ENCODE measurements at regions not wholly inside any gene's neighbourhood (a gene's known extent, or its start where the extent isn't known, plus 50 kb on each side); places are given as distances from the start of the nearest gene placed in this dataset.

- Mint-ChIP-seq H3K4me3 (no peak overlapping the region), H3K9me3 (peaks cover 0 to 3% (median 0%) of the 10 kb centered on the region in 6 donors), H3K36me3 (peaks cover 0 to 4% (median 4%) of the 10 kb centered on the region in 3 donors), H3K4me1 (peaks cover 0 to 6% of the 10 kb centered on the region in 2 donors), H3K27ac (no peak overlapping the region), H3K27me3 (ENCODE audit: low read depth in 3 of 3) (peaks cover 5 to 24% (median 17%) of the 10 kb centered on the region in 3 donors)
- no peak for DNase-seq
These were observed 75.0 kb downstream of the MYCN start for GRCh38 chr2:16015210-16015902.

- H3K9me3 Mint-ChIP-seq: peaks cover 0 to 3% (median 0%) of the 10 kb centered on the region in 6 donors
- peaks cover 5 to 24% (median 17%) of the 10 kb centered on the region in 3 donors for H3K27me3 Mint-ChIP-seq (ENCODE audit: low read depth in 3 of 3)
- no peak overlapping the region for H3K27ac Mint-ChIP-seq
- no peak for DNase-seq
- peaks cover 0 to 4% (median 4%) of the 10 kb centered on the region in 3 donors for H3K36me3 Mint-ChIP-seq
- no peak overlapping the region for H3K4me3 Mint-ChIP-seq
- H3K4me1 Mint-ChIP-seq: peaks cover 0 to 6% of the 10 kb centered on the region in 2 donors
These were observed 74.5 kb downstream of the MYCN start for GRCh38 chr2:16014802-16015201.

- H3K4me3 Mint-ChIP-seq: no peak overlapping the region
- peaks cover 0 to 4% (median 4%) of the 10 kb centered on the region in 3 donors for H3K36me3 Mint-ChIP-seq
- peaks cover 5 to 24% (median 17%) of the 10 kb centered on the region in 3 donors for H3K27me3 Mint-ChIP-seq (ENCODE audit: low read depth in 3 of 3)
- H3K9me3 Mint-ChIP-seq: peaks cover 0 to 3% (median 0%) of the 10 kb centered on the region in 6 donors
- peak overlapping the region in 1 of 6 donors; percentile 26 for H3K27ac Mint-ChIP-seq
- peaks cover 0 to 6% of the 10 kb centered on the region in 2 donors for H3K4me1 Mint-ChIP-seq
- DNase-seq: no peak
These were observed 73.9 kb downstream of the MYCN start for GRCh38 chr2:16014041-16014787.

- peaks cover 0 to 4% (median 4%) of the 10 kb centered on the region in 3 donors for H3K36me3 Mint-ChIP-seq
- H3K4me1 Mint-ChIP-seq: peaks cover 0 to 6% of the 10 kb centered on the region in 2 donors
- no peak overlapping the region for H3K27ac Mint-ChIP-seq
- H3K9me3 Mint-ChIP-seq: peaks cover 0 to 3% (median 0%) of the 10 kb centered on the region in 6 donors
- no peak overlapping the region for H3K4me3 Mint-ChIP-seq
- no peak for DNase-seq
- H3K27me3 Mint-ChIP-seq (ENCODE audit: low read depth in 3 of 3): peaks cover 5 to 24% (median 14%) of the 10 kb centered on the region in 3 donors
These were observed 73.1 kb downstream of the MYCN start for GRCh38 chr2:16013359-16013911.

GRCh38 chr2:16012626-16013358 lies 72.4 kb downstream of the MYCN start:
- Mint-ChIP-seq H3K4me1 (peaks cover 0 to 6% of the 10 kb centered on the region in 2 donors), H3K27ac (no peak overlapping the region), H3K9me3 (peaks cover 0 to 3% (median 0%) of the 10 kb centered on the region in 6 donors), H3K36me3 (peaks cover 0 to 4% (median 4%) of the 10 kb centered on the region in 3 donors), H3K27me3 (ENCODE audit: low read depth in 3 of 3) (peaks cover 5 to 22% (median 14%) of the 10 kb centered on the region in 3 donors), H3K4me3 (no peak overlapping the region)
- DNase-seq: no peak

- peaks cover 0 to 6% of the 10 kb centered on the region in 2 donors for H3K4me1 Mint-ChIP-seq
- peaks cover 4 to 22% (median 10%) of the 10 kb centered on the region in 3 donors for H3K27me3 Mint-ChIP-seq (ENCODE audit: low read depth in 3 of 3)
- DNase-seq: no peak
- no peak overlapping the region for H3K4me3 Mint-ChIP-seq
- peaks cover 0 to 5% (median 0%) of the 10 kb centered on the region in 6 donors for H3K9me3 Mint-ChIP-seq
- no peak overlapping the region for H3K27ac Mint-ChIP-seq
- peaks cover 0 to 4% (median 4%) of the 10 kb centered on the region in 3 donors for H3K36me3 Mint-ChIP-seq
These were observed 71.8 kb downstream of the MYCN start for GRCh38 chr2:16012029-16012596.

- peaks cover 0 to 4% (median 4%) of the 10 kb centered on the region in 3 donors for H3K36me3 Mint-ChIP-seq
- peaks cover 0 to 6% of the 10 kb centered on the region in 2 donors for H3K4me1 Mint-ChIP-seq
- H3K27me3 Mint-ChIP-seq (ENCODE audit: low read depth in 3 of 3): peaks cover 4 to 22% (median 10%) of the 10 kb centered on the region in 3 donors
- H3K4me3 Mint-ChIP-seq: no peak overlapping the region
- no peak for DNase-seq
- H3K9me3 Mint-ChIP-seq: peaks cover 0 to 5% (median 0%) of the 10 kb centered on the region in 6 donors
- H3K27ac Mint-ChIP-seq: no peak overlapping the region
These were observed 71.2 kb downstream of the MYCN start for GRCh38 chr2:16011621-16011960.

GRCh38 chr2:16010951-16011620 lies 70.7 kb downstream of the MYCN start:
- Mint-ChIP-seq H3K27ac (no peak overlapping the region), H3K4me1 (peaks cover 0 to 6% of the 10 kb centered on the region in 2 donors), H3K4me3 (no peak overlapping the region), H3K36me3 (peaks cover 0 to 4% (median 4%) of the 10 kb centered on the region in 3 donors), H3K27me3 (ENCODE audit: low read depth in 3 of 3) (peaks cover 4 to 22% (median 10%) of the 10 kb centered on the region in 3 donors), H3K9me3 (peaks cover 0 to 5% (median 0%) of the 10 kb centered on the region in 6 donors)
- DNase-seq: no peak

GRCh38 chr2:16010011-16010410 lies 69.7 kb downstream of the MYCN start:
- Mint-ChIP-seq H3K36me3 (peaks cover 0 to 4% (median 4%) of the 10 kb centered on the region in 3 donors), H3K27me3 (ENCODE audit: low read depth in 3 of 3) (peaks cover 4 to 15% (median 14%) of the 10 kb centered on the region in 3 donors), H3K27ac (no peak overlapping the region), H3K4me1 (peaks cover 0 to 6% of the 10 kb centered on the region in 2 donors), H3K9me3 (peaks cover 0 to 5% (median 0%) of the 10 kb centered on the region in 6 donors), H3K4me3 (no peak overlapping the region)
- no peak for DNase-seq

GRCh38 chr2:16009560-16009959 lies 69.2 kb downstream of the MYCN start:
- Mint-ChIP-seq H3K9me3 (peaks cover 0 to 5% (median 0%) of the 10 kb centered on the region in 6 donors), H3K4me1 (peaks cover 0 to 6% of the 10 kb centered on the region in 2 donors), H3K4me3 (no peak overlapping the region), H3K36me3 (peaks cover 0 to 4% (median 4%) of the 10 kb centered on the region in 3 donors), H3K27me3 (ENCODE audit: low read depth in 3 of 3) (peaks cover 5 to 13% (median 11%) of the 10 kb centered on the region in 3 donors), H3K27ac (no peak overlapping the region)
- no peak for DNase-seq

GRCh38 chr2:16008856-16009255 lies 68.5 kb downstream of the MYCN start:
- Mint-ChIP-seq H3K9me3 (peaks cover 0 to 5% (median 0%) of the 10 kb centered on the region in 6 donors), H3K27me3 (ENCODE audit: low read depth in 3 of 3) (peaks cover 5 to 11% (median 7%) of the 10 kb centered on the region in 3 donors), H3K27ac (no peak overlapping the region), H3K4me1 (peaks cover 0 to 6% of the 10 kb centered on the region in 2 donors), H3K4me3 (no peak overlapping the region), H3K36me3 (peaks cover 0 to 4% (median 4%) of the 10 kb centered on the region in 3 donors)
- DNase-seq: no peak

GRCh38 chr2:16008331-16008850 lies 68.0 kb downstream of the MYCN start:
- DNase-seq: no peak
- no peak overlapping the region for H3K4me3 Mint-ChIP-seq
- peaks cover 7 to 11% (median 7%) of the 10 kb centered on the region in 3 donors for H3K27me3 Mint-ChIP-seq (ENCODE audit: low read depth in 3 of 3)
- H3K4me1 Mint-ChIP-seq: peaks cover 0 to 3% of the 10 kb centered on the region in 2 donors
- H3K27ac Mint-ChIP-seq: no peak overlapping the region
- H3K9me3 Mint-ChIP-seq: peaks cover 0 to 4% (median 0%) of the 10 kb centered on the region in 6 donors
- peaks cover 0 to 2% (median under 1%) of the 10 kb centered on the region in 3 donors for H3K36me3 Mint-ChIP-seq
